NCI-H2029 treated with DMSO at 0.1 percent for 48 hours (cell line): ENCODE measurements at regions not wholly inside any gene's neighbourhood (a gene's known extent, or its start where the extent isn't known, plus 50 kb on each side); places are given as distances from the start of the nearest gene placed in this dataset.
"Not testable (repeated sequence)": the region's sequence is repeated elsewhere in the genome, so short reads cannot be mapped to it uniquely, and the experiment has no call there.

Experiments
- DNase-seq: peaks from one replicate; lab custom pipeline; 2025; lab: John Stamatoyannopoulos, UW

GRCh38 chr14:28120391-28120790 lies 646.2 kb upstream of the FOXG1 start:
- DNase-seq = no peak

- DNase-seq = no peak
Measured at GRCh38 chr14:28121512-28122297, 644.9 kb upstream of the FOXG1 start.

- DNase-seq = no peak
Measured at GRCh38 chr14:28130610-28131284, 635.8 kb upstream of the FOXG1 start.

GRCh38 chr14:28138341-28138740 lies 628.2 kb upstream of the FOXG1 start:
- no peak for DNase-seq

GRCh38 chr14:28141662-28142061 lies 624.9 kb upstream of the FOXG1 start:
- DNase-seq = no peak

- DNase-seq = no peak
Measured at GRCh38 chr14:28142400-28143015, 624.1 kb upstream of the FOXG1 start.

GRCh38 chr14:28143316-28143715 lies 623.3 kb upstream of the FOXG1 start:
- no peak for DNase-seq

- no peak for DNase-seq
Measured at GRCh38 chr14:28151926-28152325, 614.7 kb upstream of the FOXG1 start.

- DNase-seq = no peak
Measured at GRCh38 chr14:28152453-28153044, 614.0 kb upstream of the FOXG1 start.

- DNase-seq = no peak
Measured at GRCh38 chr14:28157289-28157869, 609.2 kb upstream of the FOXG1 start.

GRCh38 chr14:28157887-28158791 lies 608.4 kb upstream of the FOXG1 start:
- DNase-seq = no peak

GRCh38 chr14:28161040-28161439 lies 605.5 kb upstream of the FOXG1 start:
- no peak for DNase-seq

- no peak for DNase-seq
Measured at GRCh38 chr14:28163233-28163632, 603.4 kb upstream of the FOXG1 start.

- DNase-seq = no peak
Measured at GRCh38 chr14:28163897-28164296, 602.7 kb upstream of the FOXG1 start.

- DNase-seq = not testable (repeated sequence)
Measured at GRCh38 chr14:28187902-28188830, 578.4 kb upstream of the FOXG1 start.

GRCh38 chr14:28196878-28197277 lies 569.7 kb upstream of the FOXG1 start:
- no peak for DNase-seq

GRCh38 chr14:28220391-28220790 lies 546.2 kb upstream of the FOXG1 start:
- DNase-seq = no peak

GRCh38 chr14:28240909-28241308 lies 525.7 kb upstream of the FOXG1 start:
- no peak for DNase-seq

GRCh38 chr14:28242895-28243294 lies 523.7 kb upstream of the FOXG1 start:
- DNase-seq = no peak

- DNase-seq = no peak
Measured at GRCh38 chr14:28243600-28243999, 523.0 kb upstream of the FOXG1 start.
